T-cell (primary cell): ENCODE measurements at regions not wholly inside any gene's neighbourhood (a gene's known extent, or its start where the extent isn't known, plus 50 kb on each side); places are given as distances from the start of the nearest gene placed in this dataset.

ENCODE experiments used
- ATAC-seq, 4 experiments: fragments of 200-7000 bp in 3 of 4; fragments of 150-1000 bp in 1 of 4; cut with Tn5 transposase; replicated peaks in 1 of 4; 1 replicate in 3 of 4; 2 replicates in 1 of 4; pipeline ENCODE4 v1.10.0; 2021; ENCODE audit warnings: moderate library complexity in 3 of 4, mild to moderate bottlenecking in 2 of 4, moderate number of reproducible peaks in 1 of 4
- CTCF ChIA-PET, 2 donors: fragments of 300-600 bp; sonication (Branson Sonifier 250); formaldehyde crosslinking; loops; one replicate each; lab custom pipeline; 2022; ENCODE audit warnings: antibody characterized with exemption in 2 of 2; lab: Charles Lee
- POLR2A ChIA-PET, 2 donors: fragments of 300-600 bp; sonication (Branson Sonifier 250); formaldehyde crosslinking; loops; one replicate each; lab custom pipeline; 2022; ENCODE audit warnings: antibody characterized with exemption in 2 of 2; lab: Charles Lee
- DNase-seq, 35 experiments: peaks; one replicate each; pipeline versions ENCODE4 v3.0.0 to v3.0.0-alpha.2; 2013 to 2023
- H3K27ac ChIP-seq: one replicate; pipeline ENCODE4 v1.5.1; 2013; ENCODE audit warnings: low read length
- H3K27me3 ChIP-seq, 2 experiments: replicated peaks in 1 of 2; 1 replicate in 1 of 2; 2 replicates in 1 of 2; pipeline versions ENCODE4 v1.6.1 to v1.7.0; 2013; ENCODE audit warnings: low read length in 1 of 2, mixed read lengths in 1 of 2; ENCODE audit not compliant: control insufficient read depth in 2 of 2, insufficient read depth in 2 of 2; ENCODE audit errors: extremely low read depth in 1 of 2
- H3K36me3 ChIP-seq, 2 donors: 1 replicate in 1 of 2; 2 replicates in 1 of 2; pipeline versions ENCODE4 v1.6.1 to v1.7.0; 2013; ENCODE audit warnings: low read length in 1 of 2; ENCODE audit not compliant: control insufficient read depth in 2 of 2, insufficient read depth in 1 of 2; ENCODE audit errors: extremely low read depth in 1 of 2
- H3K4me1 ChIP-seq, 2 experiments: 1 replicate in 1 of 2; 2 replicates in 1 of 2; pipeline versions ENCODE4 v1.6.1 to v1.7.0; 2013; ENCODE audit warnings: low read length in 2 of 2, mixed read lengths in 1 of 2; ENCODE audit not compliant: insufficient read depth in 2 of 2, control insufficient read depth in 1 of 2; ENCODE audit errors: extremely low read depth in 1 of 2
- H3K4me3 ChIP-seq, 2 donors: 1 replicate in 1 of 2; 2 replicates in 1 of 2; pipeline versions ENCODE4 v1.5.1 to v1.7.0; 2013; ENCODE audit warnings: mild to moderate bottlenecking in 2 of 2, low read length in 1 of 2, moderate library complexity in 1 of 2; ENCODE audit not compliant: control insufficient read depth in 1 of 2; ENCODE audit errors: extremely low read depth in 1 of 2
- H3K9me3 ChIP-seq: 2 replicates; pipeline ENCODE4 v1.7.0; 2013
- H3K27ac Mint-ChIP-seq, 2 donors: one replicate each; pipeline ENCODE4 v1.8.0; 2020 to 2021; ENCODE audit warnings: mild to moderate bottlenecking in 2 of 2, mixed read lengths in 2 of 2
- H3K27me3 Mint-ChIP-seq, 2 donors: one replicate each; pipeline ENCODE4 v1.8.0; 2021 to 2022; ENCODE audit warnings: mixed read lengths in 2 of 2
- H3K36me3 Mint-ChIP-seq: one replicate; pipeline ENCODE4 v1.8.0; 2021; ENCODE audit warnings: mixed read lengths
- H3K4me1 Mint-ChIP-seq, 3 donors: one replicate each; pipeline ENCODE4 v1.8.0; 2020 to 2022; ENCODE audit warnings: mixed read lengths in 3 of 3, mild to moderate bottlenecking in 1 of 3
- H3K4me3 Mint-ChIP-seq, 3 donors: one replicate each; pipeline ENCODE4 v1.8.0; 2020 to 2022; ENCODE audit warnings: mild to moderate bottlenecking in 3 of 3, mixed read lengths in 3 of 3, moderate library complexity in 3 of 3
- H3K9me3 Mint-ChIP-seq, 3 donors: one replicate each; pipeline ENCODE4 v1.8.0; 2020 to 2022; ENCODE audit warnings: mixed read lengths in 3 of 3
- WGBS: methylation state at CpG from one replicate; pipeline ENCODE4 v1.1.5; 2013; ENCODE audit warnings: missing lambda C conversion rate; ENCODE audit not compliant: insufficient coverage; 5-methylcytosine and 5-hydroxymethylcytosine counted together

GRCh38 chr5:148012801-148013200 lies 51.0 kb upstream of the SPINK5 start:
- ChIA-PET CTCF (no interaction called here), POLR2A (no interaction called here)
- Histone ChIP-seq H3K36me3 (no peaks in the 10 kb centered on the region), H3K4me1 (no peaks in the 10 kb centered on the region), H3K27ac (no peak overlapping the region), H3K4me3 (no peak overlapping the region), H3K9me3 (no peaks in the 10 kb centered on the region), H3K27me3 (no peaks in the 10 kb centered on the region)
- ATAC-seq (no peak), DNase-seq (no peak)
- Mint-ChIP-seq H3K36me3 (no peaks in the 10 kb centered on the region), H3K4me1 (no peaks in the 10 kb centered on the region), H3K27ac (no peak overlapping the region), H3K27me3 (no peaks in the 10 kb centered on the region), H3K9me3 (no peaks in the 10 kb centered on the region), H3K4me3 (no peak overlapping the region)
- 58% methylated on average over 2 of the region's 3 CpGs for WGBS

GRCh38 chr5:148011398-148012137 lies 52.2 kb upstream of the SPINK5 start:
- no peaks in the 10 kb centered on the region for H3K36me3 ChIP-seq
- no peaks in the 10 kb centered on the region for H3K4me1 ChIP-seq
- Mint-ChIP-seq H3K36me3 (no peaks in the 10 kb centered on the region), H3K9me3 (peaks cover 0 to 2% (median 2%) of the 10 kb centered on the region in 3 donors), H3K4me1 (no peaks in the 10 kb centered on the region), H3K4me3 (no peak overlapping the region), H3K27me3 (no peaks in the 10 kb centered on the region), H3K27ac (no peak overlapping the region)
- ChIA-PET POLR2A (no interaction called here), CTCF (interaction anchor here in 1 of 2 donors (0.5 kb wide), 1 partner anchor 63 kb away, joined by 7 read pairs; no protein-coding TSS in a partner anchor)
- no peak overlapping the region for H3K27ac ChIP-seq
- no peaks in the 10 kb centered on the region for H3K27me3 ChIP-seq
- H3K9me3 ChIP-seq: no peaks in the 10 kb centered on the region
- WGBS: no CpG with 5 or more reads among the region's 3 CpGs
- no peak for DNase-seq
- ATAC-seq: no peak
- H3K4me3 ChIP-seq: no peak overlapping the region

DNA sequence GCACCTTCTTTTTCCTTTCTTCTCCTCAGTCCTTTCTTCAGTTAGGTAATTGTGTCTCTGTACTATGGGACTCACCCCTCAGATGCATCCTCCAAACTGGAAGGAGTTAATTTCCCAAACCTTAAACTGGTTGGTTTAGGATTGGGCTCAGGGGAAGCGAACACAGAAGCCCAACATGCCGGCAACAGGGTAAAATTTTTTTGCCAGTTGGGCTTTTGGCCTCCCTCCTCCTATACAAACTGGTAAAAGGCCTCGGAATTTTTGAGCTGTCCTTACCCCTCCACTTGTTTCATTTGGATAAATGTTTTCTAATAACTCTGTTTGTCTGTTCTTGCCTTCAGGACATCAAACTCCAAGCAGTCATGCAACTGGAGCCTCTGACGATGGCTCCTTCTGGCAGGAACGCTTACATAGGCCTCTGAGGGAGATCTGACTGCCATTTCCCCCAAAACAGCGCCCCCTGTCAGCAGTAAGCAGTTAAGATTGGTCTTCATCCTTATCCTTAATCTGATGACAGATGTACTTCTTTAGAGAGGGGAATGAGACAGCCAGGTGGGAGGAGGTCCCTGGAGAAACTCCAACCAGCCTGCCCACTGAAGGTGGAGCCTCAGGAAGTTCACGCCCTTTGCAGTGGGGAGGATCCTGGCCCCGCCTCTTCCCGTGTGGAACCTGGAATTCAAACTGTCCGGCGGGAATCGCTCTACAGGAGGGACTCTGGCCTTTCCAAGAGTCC lies 57.8 kb upstream of the SPINK5 start:
- no peaks in the 10 kb centered on the region for H3K9me3 ChIP-seq
- no peak overlapping the region for H3K27ac ChIP-seq
- 65% methylated on average over 8 of the region's 12 CpGs for WGBS
- H3K4me1 ChIP-seq: no peaks in the 10 kb centered on the region
- H3K36me3 ChIP-seq: no peaks in the 10 kb centered on the region
- Mint-ChIP-seq H3K4me1 (no peaks in the 10 kb centered on the region), H3K9me3 (peaks cover 12 to 17% (median 13%) of the 10 kb centered on the region in 3 donors), H3K36me3 (no peaks in the 10 kb centered on the region), H3K27ac (no peak overlapping the region), H3K4me3 (no peak overlapping the region), H3K27me3 (no peaks in the 10 kb centered on the region)
- H3K27me3 ChIP-seq: no peaks in the 10 kb centered on the region
- ATAC-seq (no peak), DNase-seq (no peak)
- H3K4me3 ChIP-seq: no peak overlapping the region
- CTCF ChIA-PET: no interaction called here
- POLR2A ChIA-PET: no interaction called here

DNA sequence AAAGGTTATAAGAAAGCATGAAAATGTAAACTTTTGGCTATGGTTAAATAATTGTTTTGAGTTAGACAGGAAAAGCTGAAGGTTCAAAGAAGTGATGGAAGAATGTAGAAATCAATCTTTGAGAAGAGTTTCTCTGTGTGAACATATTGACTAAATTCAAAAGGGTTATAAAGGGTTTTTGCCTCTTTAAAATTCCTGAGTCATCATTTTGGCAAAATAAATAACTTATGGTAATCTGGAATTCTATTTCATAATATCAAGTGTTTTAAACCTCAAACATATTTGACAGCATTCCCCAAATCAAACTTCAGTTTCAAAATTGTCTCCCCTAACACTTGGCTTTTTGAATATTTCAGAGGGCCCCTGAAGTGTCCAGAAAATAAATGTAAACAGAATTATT lies 60.6 kb upstream of the SPINK5 start:
- no peaks in the 10 kb centered on the region for H3K4me1 ChIP-seq

DNA sequence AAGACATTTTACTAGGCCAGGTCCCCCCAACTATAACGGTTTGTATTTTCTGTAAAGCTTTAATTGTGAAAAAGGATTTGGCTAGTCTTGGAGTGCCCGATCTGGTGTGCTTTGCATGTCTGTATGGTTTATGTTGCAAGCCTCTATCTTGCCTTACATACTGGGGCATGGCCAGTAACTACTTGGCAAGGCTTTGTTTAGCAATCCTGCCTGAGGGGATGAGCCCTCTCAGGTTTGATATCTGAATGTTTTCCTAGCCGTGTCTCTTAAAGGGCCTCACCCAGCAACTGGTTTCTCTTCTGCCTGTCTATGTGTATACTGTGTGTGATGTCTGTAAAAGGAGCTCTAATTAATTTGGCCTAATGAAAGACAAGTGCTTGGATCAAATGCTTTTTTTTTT lies 61.3 kb upstream of the SPINK5 start:
- Histone ChIP-seq H3K4me3 (no peak overlapping the region), H3K27ac (no peak overlapping the region), H3K27me3 (no peaks in the 10 kb centered on the region), H3K9me3 (no peaks in the 10 kb centered on the region), H3K36me3 (no peaks in the 10 kb centered on the region), H3K4me1 (no peaks in the 10 kb centered on the region)
- ATAC-seq (no peak), DNase-seq (no peak)
- H3K27ac Mint-ChIP-seq: no peak overlapping the region
- POLR2A ChIA-PET: no interaction called here
- CTCF ChIA-PET: no interaction called here
- no peaks in the 10 kb centered on the region for H3K4me1 Mint-ChIP-seq
- no peaks in the 10 kb centered on the region for H3K36me3 Mint-ChIP-seq
- WGBS: 50% methylated on average over 2 of the region's 3 CpGs
- H3K27me3 Mint-ChIP-seq: no peaks in the 10 kb centered on the region
- H3K4me3 Mint-ChIP-seq: no peak overlapping the region
- peaks cover 24 to 26% (median 25%) of the 10 kb centered on the region in 3 donors for H3K9me3 Mint-ChIP-seq

More for the DNA sequence above, 60.6 kb upstream of the SPINK5 start:
- ChIA-PET CTCF (no interaction called here), POLR2A (no interaction called here)
- Mint-ChIP-seq H3K4me1 (no peaks in the 10 kb centered on the region), H3K27me3 (no peaks in the 10 kb centered on the region), H3K4me3 (no peak overlapping the region), H3K27ac (no peak overlapping the region), H3K9me3 (peaks cover 24 to 26% (median 25%) of the 10 kb centered on the region in 3 donors), H3K36me3 (no peaks in the 10 kb centered on the region)
- Histone ChIP-seq H3K36me3 (no peaks in the 10 kb centered on the region), H3K27ac (no peak overlapping the region), H3K4me3 (no peak overlapping the region), H3K9me3 (no peaks in the 10 kb centered on the region), H3K27me3 (no peaks in the 10 kb centered on the region)
- no peak for DNase-seq
- no peak for ATAC-seq

DNA sequence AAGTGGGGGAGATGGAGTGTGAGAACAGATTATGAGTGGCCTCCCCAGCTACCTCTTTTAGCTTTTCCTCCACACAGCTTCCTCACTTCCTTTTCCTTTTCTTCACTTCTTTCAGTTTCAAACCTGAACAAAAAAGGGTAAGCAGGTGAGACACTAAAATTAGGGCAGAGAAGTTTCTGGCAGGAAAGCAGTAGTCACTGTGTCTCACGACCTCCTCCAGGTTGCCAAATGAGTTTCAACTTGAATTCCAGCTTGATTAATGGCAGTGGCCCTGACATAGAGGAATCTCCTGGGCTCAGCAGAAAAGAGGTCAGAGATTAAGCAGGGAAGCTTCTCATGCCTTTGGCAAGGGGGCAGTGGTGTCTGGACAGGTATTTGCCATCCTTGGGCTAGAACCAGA lies 63.7 kb upstream of the SPINK5 start:
- Histone ChIP-seq H3K4me1 (no peaks in the 10 kb centered on the region), H3K36me3 (no peaks in the 10 kb centered on the region), H3K4me3 (no peak overlapping the region), H3K27me3 (peaks cover 0 to 3% of the 10 kb centered on the region in 2 experiments), H3K9me3 (no peaks in the 10 kb centered on the region), H3K27ac (no peak overlapping the region)
- Mint-ChIP-seq H3K27ac (no peak overlapping the region), H3K36me3 (no peaks in the 10 kb centered on the region), H3K9me3 (peaks cover 21 to 26% (median 25%) of the 10 kb centered on the region in 3 donors), H3K27me3 (peaks cover 0 to 4% of the 10 kb centered on the region in 2 donors), H3K4me3 (no peak overlapping the region), H3K4me1 (no peaks in the 10 kb centered on the region)
- WGBS: 36% methylated on average over 1 of the region's 1 CpG
- ChIA-PET CTCF (no interaction called here), POLR2A (no interaction called here)
- ATAC-seq (no peak), DNase-seq (no peak)
